Neuronal stem cell (in vitro differentiated cells): ENCODE measurements at regions not wholly inside any gene's neighbourhood (a gene's known extent, or its start where the extent isn't known, plus 50 kb on each side); places are given as distances from the start of the nearest gene placed in this dataset.
A peak's percentile ranks its signal among the peaks of the same experiment; 100 is the strongest.
"Not testable (repeated sequence)": the region's sequence is repeated elsewhere in the genome, so short reads cannot be mapped to it uniquely, and the experiment has no call there.

Experiments used
- DNase-seq: peaks from one replicate; pipeline ENCODE4 v3.0.0-alpha.2; 2013; ENCODE audit warnings: low spot score
- H2AFZ ChIP-seq: one replicate; pipeline ENCODE4 v1.6.1; 2013; ENCODE audit warnings: mild to moderate bottlenecking, low read length, inconsistent platforms
- H2AK5ac ChIP-seq: 2 replicates; pipeline ENCODE4 v1.6.1; 2013; ENCODE audit warnings: low read depth, mild to moderate bottlenecking, inconsistent platforms, low read length, moderate library complexity, mixed read lengths
- H2BK120ac ChIP-seq: 2 replicates; pipeline ENCODE4 v1.6.1; 2013; ENCODE audit warnings: low read depth, mild to moderate bottlenecking, inconsistent platforms, low read length, moderate library complexity, mixed read lengths
- H2BK12ac ChIP-seq: one replicate; pipeline ENCODE4 v1.6.1; 2013; ENCODE audit warnings: low read length, inconsistent platforms
- H2BK15ac ChIP-seq: 2 replicates; pipeline ENCODE4 v1.6.1; 2013; ENCODE audit warnings: mild to moderate bottlenecking, low read length, inconsistent platforms, mixed read lengths
- H2BK5ac ChIP-seq: one replicate; pipeline ENCODE4 v1.6.1; 2013; ENCODE audit warnings: inconsistent platforms, mild to moderate bottlenecking, low read length, moderate library complexity
- H3K14ac ChIP-seq: one replicate; pipeline ENCODE4 v1.6.1; 2013; ENCODE audit warnings: low read length, inconsistent platforms
- H3K18ac ChIP-seq: 2 replicates; pipeline ENCODE4 v1.6.1; 2013; ENCODE audit warnings: low read length, inconsistent platforms
- H3K23ac ChIP-seq: 2 replicates; pipeline ENCODE4 v1.6.1; 2013; ENCODE audit warnings: low read depth, mild to moderate bottlenecking, mixed read lengths, low read length, inconsistent platforms; ENCODE audit not compliant: poor library complexity
- H3K27ac ChIP-seq: replicated peaks from 3 replicates; pipeline ENCODE4 v1.5.1; 2013; ENCODE audit warnings: low read length, inconsistent platforms
- H3K27me3 ChIP-seq, 3 experiments: 2 replicates each; pipeline ENCODE4 v1.6.1; 2013; ENCODE audit warnings: low read length in 3 of 3, mild to moderate bottlenecking in 2 of 3, inconsistent platforms in 1 of 3, low read depth in 1 of 3, mixed read lengths in 1 of 3, moderate library complexity in 1 of 3; ENCODE audit not compliant: control insufficient read depth in 3 of 3, insufficient read depth in 3 of 3
- H3K36me3 ChIP-seq, 2 donors: replicated peaks in 1 of 2; 2 replicates each; pipeline ENCODE4 v1.6.1; 2013; ENCODE audit warnings: low read length in 2 of 2; ENCODE audit not compliant: control insufficient read depth in 2 of 2, insufficient read depth in 2 of 2
- H3K4ac ChIP-seq: 2 replicates; pipeline ENCODE4 v1.6.1; 2013; ENCODE audit warnings: inconsistent platforms, mild to moderate bottlenecking, low read length, moderate library complexity
- H3K4me1 ChIP-seq, 2 donors: 1 replicate in 1 of 2; 2 replicates in 1 of 2; pipeline ENCODE4 v1.6.1; 2013; ENCODE audit warnings: low read length in 2 of 2, low read depth in 1 of 2; ENCODE audit not compliant: control insufficient read depth in 2 of 2, insufficient read depth in 1 of 2
- H3K4me2 ChIP-seq: one replicate; pipeline ENCODE4 v1.6.1; 2013; ENCODE audit warnings: mild to moderate bottlenecking, low read length, inconsistent platforms; ENCODE audit not compliant: insufficient read depth, poor library complexity, severe bottlenecking
- H3K4me3 ChIP-seq, 2 donors: 2 replicates each; pipeline ENCODE4 v1.5.1; 2013; ENCODE audit warnings: low read length in 2 of 2, mild to moderate bottlenecking in 2 of 2, inconsistent platforms in 1 of 2, moderate library complexity in 1 of 2
- H3K79me1 ChIP-seq: one replicate; pipeline ENCODE4 v1.6.1; 2013; ENCODE audit warnings: low read depth, mild to moderate bottlenecking, inconsistent platforms, low read length, moderate library complexity
- H3K9ac ChIP-seq: one replicate; pipeline ENCODE4 v1.6.1; 2013; ENCODE audit warnings: mild to moderate bottlenecking, low read depth, low read length, inconsistent platforms; ENCODE audit not compliant: poor library complexity
- H3K9me3 ChIP-seq, 2 donors: replicated peaks in 1 of 2; 2 replicates each; pipeline versions ENCODE3 to v1.6.1; 2013; ENCODE audit warnings: low read length in 2 of 2, mild to moderate bottlenecking in 2 of 2, inconsistent platforms in 1 of 2, low read depth in 1 of 2, mixed read lengths in 1 of 2, moderate library complexity in 1 of 2; ENCODE audit not compliant: control insufficient read depth in 2 of 2, insufficient read depth in 1 of 2
- H4K8ac ChIP-seq: one replicate; pipeline ENCODE4 v1.6.1; 2013; ENCODE audit warnings: low read depth, mild to moderate bottlenecking, inconsistent platforms, low read length, moderate library complexity
- H4K91ac ChIP-seq: one replicate; pipeline ENCODE4 v1.6.1; 2013; ENCODE audit warnings: low read length, low read depth, mild to moderate bottlenecking, inconsistent platforms; ENCODE audit not compliant: poor library complexity
- WGBS, 2 donors: extraction: QIAGEN DNeasy Blood & Tissue Kit; methylation state at CpG; one replicate each; pipeline ENCODE4 v1.1.7; 2013; ENCODE audit warnings: missing lambda C conversion rate in 2 of 2, mixed read lengths in 1 of 2; ENCODE audit not compliant: insufficient read length in 2 of 2, insufficient replicate concordance in 1 of 2; ENCODE audit errors: extremely low coverage in 2 of 2; 5-methylcytosine and 5-hydroxymethylcytosine counted together

DNA sequence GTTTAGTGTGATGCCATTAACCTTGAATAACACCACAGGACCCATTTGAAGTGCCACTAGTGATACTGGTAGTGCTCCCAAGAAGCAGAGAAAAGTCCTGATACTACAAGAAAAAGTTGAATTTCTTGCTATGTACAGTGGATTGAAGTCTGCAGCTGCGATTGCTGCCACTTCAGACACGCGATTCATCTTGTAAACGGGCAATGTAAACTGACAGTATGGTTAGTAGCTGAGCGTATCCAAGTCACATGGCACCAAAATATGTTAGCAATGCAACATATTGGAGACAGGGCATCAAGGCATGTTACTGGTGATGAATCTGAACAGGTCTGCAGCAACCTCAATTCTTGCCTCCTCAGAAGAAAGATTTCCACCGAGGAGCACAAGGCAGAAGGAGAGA lies 238.9 kb downstream of the HS3ST3B1 start:
- Histone ChIP-seq H2BK120ac (no peak overlapping the region), H3K4ac (no peak overlapping the region), H2BK12ac (no peak overlapping the region), H3K4me3 (no peak overlapping the region), H2BK5ac (no peak overlapping the region), H2BK15ac (no peak overlapping the region), H3K4me2 (no peak overlapping the region), H3K9me3 (peaks cover 2 to 7% of the 10 kb centered on the region in 2 donors), H3K36me3 (no peaks in the 10 kb centered on the region), H3K27ac (no peak overlapping the region), H3K4me1 (no peaks in the 10 kb centered on the region), H4K91ac (no peak overlapping the region), H3K27me3 (no peaks in the 10 kb centered on the region), H3K14ac (no peak overlapping the region), H3K79me1 (no peaks in the 10 kb centered on the region), H2AFZ (no peak overlapping the region), H2AK5ac (no peak overlapping the region), H3K18ac (no peak overlapping the region), H3K9ac (no peak overlapping the region), H4K8ac (peak overlapping the region; percentile 93), H3K23ac (no peak overlapping the region)
- no peak for DNase-seq
- WGBS, 2 donors = no CpG with 5 or more reads among the region's 6 CpGs

DNA sequence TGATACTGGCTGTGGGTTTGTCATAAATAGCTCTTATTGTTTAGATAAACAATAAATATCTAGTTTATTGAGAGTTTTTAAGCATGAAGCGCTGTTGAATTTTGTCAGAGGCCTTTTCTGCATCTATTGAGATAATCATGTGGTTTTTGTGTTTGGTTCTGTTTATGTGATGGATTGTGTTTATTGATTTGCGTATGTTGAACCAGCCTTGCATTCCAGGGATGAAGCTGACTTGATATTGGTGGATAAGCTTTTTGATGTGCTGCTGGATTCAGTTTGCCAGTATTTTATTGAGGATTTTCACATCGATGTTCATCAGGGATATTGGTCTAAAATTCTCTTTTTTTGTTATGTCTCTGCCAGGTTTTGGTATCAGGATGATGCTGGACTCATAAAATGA lies 231.4 kb downstream of the HS3ST3B1 start:
- H2AFZ ChIP-seq, H3K23ac ChIP-seq, H2BK5ac ChIP-seq, H3K4me1 ChIP-seq, H3K4me3 ChIP-seq, H3K36me3 ChIP-seq, H3K4ac ChIP-seq, H3K18ac ChIP-seq, H2AK5ac ChIP-seq, H3K9ac ChIP-seq, H3K4me2 ChIP-seq, DNase-seq, H3K27me3 ChIP-seq, H2BK12ac ChIP-seq, H3K79me1 ChIP-seq, H4K91ac ChIP-seq, H4K8ac ChIP-seq, H2BK120ac ChIP-seq, H3K27ac ChIP-seq, H3K9me3 ChIP-seq, H3K14ac ChIP-seq, H2BK15ac ChIP-seq: not testable (repeated sequence)
- WGBS, 2 donors = no CpG with 5 or more reads among the region's 3 CpGs

DNA sequence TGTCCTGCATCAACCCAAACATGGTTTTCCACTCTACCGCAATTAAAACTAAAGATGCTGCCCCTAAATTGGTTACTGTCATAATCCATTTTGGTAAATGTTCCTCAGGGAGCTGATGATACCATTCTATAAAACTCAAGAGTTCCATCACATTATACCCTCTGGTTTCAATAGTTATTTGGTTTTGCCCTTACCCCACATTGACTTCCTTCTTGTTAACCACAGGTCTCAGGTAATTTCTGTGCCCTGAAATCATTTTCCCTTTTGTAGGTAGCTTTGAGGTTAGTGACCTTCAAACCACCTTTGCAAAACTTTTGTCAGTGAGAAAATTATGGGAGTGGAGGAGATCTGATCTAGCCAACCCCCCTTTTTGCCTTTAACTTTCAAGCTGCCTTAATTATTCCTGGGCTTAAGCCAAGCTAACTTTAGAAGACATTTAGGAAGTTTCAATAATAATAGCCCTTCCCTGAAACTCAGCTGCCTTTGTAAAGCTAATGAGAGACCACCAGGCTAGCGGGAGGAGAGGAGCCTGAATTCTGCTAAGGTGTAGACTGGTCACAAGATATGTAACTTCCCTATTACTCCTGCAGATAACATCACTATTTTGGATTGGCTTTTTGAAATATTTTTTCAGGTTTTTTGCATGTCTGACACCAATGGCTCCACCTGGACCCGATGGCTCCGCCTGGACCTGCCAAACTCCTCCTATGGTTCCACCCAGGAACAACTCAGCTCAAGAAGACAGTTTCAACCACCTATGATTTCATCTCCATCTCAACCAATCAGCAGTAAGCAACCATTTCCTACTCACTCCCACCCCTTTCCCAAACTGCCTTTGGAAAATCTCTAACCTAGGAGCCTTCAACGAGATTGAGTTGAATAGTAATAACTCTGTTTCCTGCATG lies 224.9 kb downstream of the HS3ST3B1 start:
- Histone ChIP-seq H2BK15ac (no peak overlapping the region), H3K9me3 (no peaks in the 10 kb centered on the region), H3K36me3 (no peaks in the 10 kb centered on the region), H2AFZ (peak overlapping the region; percentile 48), H4K8ac (no peak overlapping the region), H4K91ac (no peak overlapping the region), H3K9ac (no peak overlapping the region), H3K4me3 (no peak overlapping the region), H2BK12ac (no peak overlapping the region), H3K27ac (no peak overlapping the region), H3K4me2 (no peak overlapping the region), H3K18ac (no peak overlapping the region), H3K4ac (no peak overlapping the region), H3K4me1 (peaks cover 0 to 7% of the 10 kb centered on the region in 2 donors), H3K23ac (no peak overlapping the region), H3K14ac (no peak overlapping the region), H2BK120ac (no peak overlapping the region), H3K79me1 (no peaks in the 10 kb centered on the region), H2BK5ac (no peak overlapping the region), H2AK5ac (no peak overlapping the region), H3K27me3 (peaks cover 0 to 1% (median 0%) of the 10 kb centered on the region in 3 experiments)
- no peak for DNase-seq
- WGBS, 2 donors = no CpG with 5 or more reads among the region's 5 CpGs

DNA sequence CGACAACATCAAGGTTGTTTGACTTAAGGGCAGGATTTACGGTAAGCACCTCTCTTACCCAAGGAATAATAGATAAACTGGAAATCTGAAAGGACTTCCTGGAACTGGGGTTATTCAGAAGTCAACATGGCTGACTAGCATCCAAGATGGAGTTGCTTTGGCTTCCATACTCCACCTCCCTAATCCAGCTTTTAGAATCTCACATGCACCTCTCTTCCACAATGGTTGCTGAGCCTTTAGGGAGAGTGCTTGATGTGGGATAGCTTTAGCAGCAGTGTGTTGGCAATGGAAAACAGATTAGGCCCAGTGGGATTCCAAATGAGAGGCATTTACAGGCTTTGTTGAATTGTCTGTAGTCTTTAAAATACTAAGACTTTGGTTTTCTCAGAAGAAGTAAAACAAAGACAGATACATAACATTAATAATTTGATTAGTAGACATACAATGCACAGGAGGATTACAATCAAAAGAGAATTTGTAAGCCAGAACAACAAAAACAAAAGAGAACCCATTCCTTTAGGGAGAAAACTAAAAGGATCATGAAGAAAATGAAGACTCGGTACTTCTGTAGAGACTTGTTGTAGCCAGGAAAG lies 222.0 kb downstream of the HS3ST3B1 start:
- Histone ChIP-seq H3K4ac (no peak overlapping the region), H3K36me3 (no peaks in the 10 kb centered on the region), H2BK15ac (no peak overlapping the region), H3K18ac (no peak overlapping the region), H2AFZ (no peak overlapping the region), H2BK12ac (no peak overlapping the region), H2BK5ac (no peak overlapping the region), H4K8ac (no peak overlapping the region), H4K91ac (no peak overlapping the region), H2AK5ac (no peak overlapping the region), H3K4me1 (peaks cover 0 to 7% of the 10 kb centered on the region in 2 donors), H3K9me3 (no peaks in the 10 kb centered on the region), H3K23ac (no peak overlapping the region), H3K4me2 (no peak overlapping the region), H3K27me3 (no peaks in the 10 kb centered on the region), H3K79me1 (no peaks in the 10 kb centered on the region), H2BK120ac (no peak overlapping the region), H3K14ac (no peak overlapping the region), H3K9ac (no peak overlapping the region), H3K4me3 (no peak overlapping the region), H3K27ac (no peak overlapping the region)
- no CpG with 5 or more reads among the region's 3 CpGs for WGBS, 2 donors
- no peak for DNase-seq
